HEK293T (cell line): ENCODE measurements at regions not wholly inside any gene's neighbourhood (a gene's known extent, or its start where the extent isn't known, plus 50 kb on each side); places are given as distances from the start of the nearest gene placed in this dataset.

Experiments
- CTCF ChIA-PET: fragments of 350-600 bp; formaldehyde crosslinking; extraction: SDS; loops from one replicate; lab custom pipeline; 2021; ENCODE audit warnings: antibody characterized with exemption, inconsistent platforms; lab: Yijun Ruan, JAX
- POLR2A ChIA-PET: fragments of 350-600 bp; formaldehyde crosslinking; extraction: SDS; loops from one replicate; lab custom pipeline; 2020; ENCODE audit warnings: antibody characterized with exemption, inconsistent platforms; lab: Yijun Ruan, JAX
- DNase-seq: peaks from one replicate; pipeline ENCODE4 v3.0.0; 2012; ENCODE audit warnings: mixed read lengths; ENCODE audit errors: extremely low spot score
- ARNT ChIP-seq: fragments of 450-650 bp; IDR thresholded peaks from 2 replicates; pipeline ENCODE4 v1.6.1; 2017; ENCODE audit warnings: mild to moderate bottlenecking
- BHLHE40 ChIP-seq: fragments of 450-650 bp; IDR thresholded peaks from 2 replicates; pipeline ENCODE4 v1.6.1; 2016; ENCODE audit warnings: mild to moderate bottlenecking, moderate library complexity, borderline replicate concordance
- CTBP1 ChIP-seq: fragments of 450-650 bp; IDR thresholded peaks from 2 replicates; pipeline ENCODE4 v1.6.1; 2016; ENCODE audit warnings: borderline replicate concordance
- ELF4 ChIP-seq: fragments of 450-650 bp; IDR thresholded peaks from 2 replicates; pipeline ENCODE4 v1.6.1; 2017; ENCODE audit warnings: antibody characterized with exemption
- FOXA1 ChIP-seq: fragments of 450-650 bp; IDR thresholded peaks from 2 replicates; pipeline ENCODE4 v1.6.1; 2016; ENCODE audit warnings: mild to moderate bottlenecking
- FOXK2 ChIP-seq: fragments of 450-650 bp; IDR thresholded peaks from 2 replicates; pipeline ENCODE4 v1.6.1; 2016; ENCODE audit warnings: mild to moderate bottlenecking
- FOXM1 ChIP-seq: fragments of 450-650 bp; IDR thresholded peaks from 2 replicates; pipeline ENCODE4 v1.6.1; 2017; ENCODE audit warnings: mild to moderate bottlenecking, borderline replicate concordance
- HDGF ChIP-seq: fragments of 450-650 bp; IDR thresholded peaks from 2 replicates; pipeline ENCODE4 v1.6.1; 2017; ENCODE audit warnings: antibody characterized with exemption, borderline replicate concordance
- L3MBTL2 ChIP-seq: fragments of 450-650 bp; conservative IDR thresholded peaks from 2 replicates; pipeline ENCODE4 v1.6.1; 2016; ENCODE audit warnings: mild to moderate bottlenecking
- LEF1 ChIP-seq: fragments of 450-650 bp; IDR thresholded peaks from 2 replicates; pipeline ENCODE4 v1.6.1; 2017; ENCODE audit warnings: mild to moderate bottlenecking, borderline replicate concordance
- NFRKB ChIP-seq: fragments of 450-650 bp; IDR thresholded peaks from 2 replicates; pipeline ENCODE4 v1.6.1; 2016; ENCODE audit warnings: mild to moderate bottlenecking, moderate library complexity
- PKNOX1 ChIP-seq: fragments of 450-650 bp; IDR thresholded peaks from 2 replicates; pipeline ENCODE4 v1.6.1; 2016
- SP1 ChIP-seq: fragments of 450-650 bp; IDR thresholded peaks from 2 replicates; pipeline ENCODE4 v1.6.1; 2017
- SUZ12 ChIP-seq: fragments of 450-650 bp; IDR thresholded peaks from 2 replicates; pipeline ENCODE4 v1.6.1; 2016; ENCODE audit warnings: mild to moderate bottlenecking
- TARDBP ChIP-seq: fragments of 450-650 bp; IDR thresholded peaks from 2 replicates; pipeline ENCODE4 v1.6.1; 2016
- ZNF384 ChIP-seq: fragments of 450-650 bp; IDR thresholded peaks from 2 replicates; pipeline ENCODE4 v1.6.1; 2016

- POLR2A ChIA-PET: no interaction called here
- CTCF ChIA-PET: no interaction called here
These were observed 386.6 kb downstream of the BUD13 start for GRCh38 chr11:116386118-116386699.

GRCh38 chr11:116384876-116385275, 387.9 kb downstream of the BUD13 start:
- ChIA-PET CTCF (no interaction called here), POLR2A (no interaction called here)
- DNase-seq: no peak
- no peak for TF ChIP-seq PKNOX1
- TF ChIP-seq ARNT: no peak
- TF ChIP-seq SUZ12: no peak
- no peak for TF ChIP-seq FOXM1
- no peak for TF ChIP-seq BHLHE40
- no peak for TF ChIP-seq FOXA1
- TF ChIP-seq ELF4: no peak
- no peak for TF ChIP-seq CTBP1
- no peak for TF ChIP-seq HDGF
- TF ChIP-seq SP1: no peak
- TF ChIP-seq ZNF384: no peak
- TF ChIP-seq TARDBP: no peak
- TF ChIP-seq LEF1: no peak
- TF ChIP-seq NFRKB: no peak
- no peak for TF ChIP-seq L3MBTL2
- no peak for TF ChIP-seq FOXK2

More at GRCh38 chr11:116386118-116386699, 386.6 kb downstream of the BUD13 start:
- no peak for TF ChIP-seq ELF4
- no peak for TF ChIP-seq PKNOX1
- no peak for TF ChIP-seq FOXM1
- no peak for TF ChIP-seq FOXK2
- no peak for TF ChIP-seq L3MBTL2
- no peak for TF ChIP-seq TARDBP
- TF ChIP-seq CTBP1: no peak
- no peak for TF ChIP-seq ZNF384
- no peak for TF ChIP-seq HDGF
- no peak for TF ChIP-seq SUZ12
- TF ChIP-seq FOXA1: no peak
- no peak for TF ChIP-seq LEF1
- DNase-seq: no peak

- TF ChIP-seq PKNOX1 (no peak), ARNT (no peak), SP1 (no peak), ELF4 (no peak), NFRKB (no peak)
- POLR2A ChIA-PET: no interaction called here
- no peak for DNase-seq
- CTCF ChIA-PET: no interaction called here
These were observed 388.4 kb downstream of the BUD13 start for GRCh38 chr11:116384407-116384806.

GRCh38 chr11:116379185-116379828, 393.5 kb downstream of the BUD13 start:
- TF ChIP-seq ZNF384: no peak
- no peak for TF ChIP-seq FOXA1
- TF ChIP-seq ELF4: no peak
- no peak for TF ChIP-seq SUZ12
- no peak for TF ChIP-seq PKNOX1
- ChIA-PET POLR2A (no interaction called here), CTCF (interaction anchor here (0.7 kb wide), 1 partner anchor 52 kb away, joined by 3 read pairs; no protein-coding TSS in a partner anchor)
- DNase-seq: peak; percentile 57

GRCh38 chr11:116376547-116376946, 396.2 kb downstream of the BUD13 start:
- DNase-seq: no peak
- POLR2A ChIA-PET: no interaction called here
- CTCF ChIA-PET: no interaction called here
- TF ChIP-seq BHLHE40 (no peak), TARDBP (no peak), ARNT (no peak), FOXK2 (no peak), PKNOX1 (no peak), LEF1 (no peak), L3MBTL2 (no peak), FOXM1 (no peak)

- POLR2A ChIA-PET: no interaction called here
- TF ChIP-seq CTBP1: no peak
- no peak for TF ChIP-seq NFRKB
- TF ChIP-seq ARNT: no peak
- TF ChIP-seq ELF4: no peak
- no peak for TF ChIP-seq TARDBP
- no peak for TF ChIP-seq SP1
- no peak for TF ChIP-seq FOXM1
- no peak for TF ChIP-seq PKNOX1
- TF ChIP-seq FOXA1: no peak
- no peak for TF ChIP-seq LEF1
- no peak for TF ChIP-seq SUZ12
- no peak for TF ChIP-seq ZNF384
- CTCF ChIA-PET: no interaction called here
- no peak for DNase-seq
These were observed 396.7 kb downstream of the BUD13 start for GRCh38 chr11:116376054-116376453.
